ENCODE measurements at regions not wholly inside any gene's neighbourhood (a gene's known extent, or its start where the extent isn't known, plus 50 kb on each side); places are given as distances from the start of the nearest gene placed in this dataset.

DNA sequence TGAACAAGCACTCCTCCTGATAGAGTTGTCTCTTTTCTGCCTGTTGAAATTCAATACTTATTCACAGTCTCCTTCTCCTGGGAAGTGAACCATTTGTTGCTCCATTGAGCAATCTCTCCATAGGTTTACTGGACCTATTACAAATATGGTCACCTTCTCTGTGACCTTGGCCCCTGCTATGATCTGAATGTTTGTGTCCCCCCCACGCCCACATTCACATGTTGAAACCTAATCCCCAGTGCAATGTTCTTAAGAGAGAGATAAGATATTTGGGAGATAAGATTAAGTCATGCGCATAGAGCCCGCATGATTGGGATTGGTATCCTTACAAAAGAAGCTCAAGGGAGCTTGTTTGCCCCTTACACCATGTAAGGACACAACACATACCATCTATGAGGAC lies 54.1 kb upstream of the GABRE start (continued):
- TF ChIP-seq, protein P1, sequence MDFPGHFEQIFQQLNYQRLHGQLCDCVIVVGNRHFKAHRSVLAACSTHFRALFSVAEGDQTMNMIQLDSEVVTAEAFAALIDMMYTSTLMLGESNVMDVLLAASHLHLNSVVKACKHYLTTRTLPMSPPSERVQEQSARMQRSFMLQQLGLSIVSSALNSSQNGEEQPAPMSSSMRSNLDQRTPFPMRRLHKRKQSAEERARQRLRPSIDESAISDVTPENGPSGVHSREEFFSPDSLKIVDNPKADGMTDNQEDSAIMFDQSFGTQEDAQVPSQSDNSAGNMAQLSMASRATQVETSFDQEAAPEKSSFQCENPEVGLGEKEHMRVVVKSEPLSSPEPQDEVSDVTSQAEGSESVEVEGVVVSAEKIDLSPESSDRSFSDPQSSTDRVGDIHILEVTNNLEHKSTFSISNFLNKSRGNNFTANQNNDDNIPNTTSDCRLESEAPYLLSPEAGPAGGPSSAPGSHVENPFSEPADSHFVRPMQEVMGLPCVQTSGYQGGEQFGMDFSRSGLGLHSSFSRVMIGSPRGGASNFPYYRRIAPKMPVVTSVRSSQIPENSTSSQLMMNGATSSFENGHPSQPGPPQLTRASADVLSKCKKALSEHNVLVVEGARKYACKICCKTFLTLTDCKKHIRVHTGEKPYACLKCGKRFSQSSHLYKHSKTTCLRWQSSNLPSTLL (IDR thresholded peaks at IDR 0.05), result no peak
- TF ChIP-seq NELFE (IDR thresholded peaks at IDR 0.05; ENCODE audit: insufficient read depth, insufficient read length), result no peak

DNA sequence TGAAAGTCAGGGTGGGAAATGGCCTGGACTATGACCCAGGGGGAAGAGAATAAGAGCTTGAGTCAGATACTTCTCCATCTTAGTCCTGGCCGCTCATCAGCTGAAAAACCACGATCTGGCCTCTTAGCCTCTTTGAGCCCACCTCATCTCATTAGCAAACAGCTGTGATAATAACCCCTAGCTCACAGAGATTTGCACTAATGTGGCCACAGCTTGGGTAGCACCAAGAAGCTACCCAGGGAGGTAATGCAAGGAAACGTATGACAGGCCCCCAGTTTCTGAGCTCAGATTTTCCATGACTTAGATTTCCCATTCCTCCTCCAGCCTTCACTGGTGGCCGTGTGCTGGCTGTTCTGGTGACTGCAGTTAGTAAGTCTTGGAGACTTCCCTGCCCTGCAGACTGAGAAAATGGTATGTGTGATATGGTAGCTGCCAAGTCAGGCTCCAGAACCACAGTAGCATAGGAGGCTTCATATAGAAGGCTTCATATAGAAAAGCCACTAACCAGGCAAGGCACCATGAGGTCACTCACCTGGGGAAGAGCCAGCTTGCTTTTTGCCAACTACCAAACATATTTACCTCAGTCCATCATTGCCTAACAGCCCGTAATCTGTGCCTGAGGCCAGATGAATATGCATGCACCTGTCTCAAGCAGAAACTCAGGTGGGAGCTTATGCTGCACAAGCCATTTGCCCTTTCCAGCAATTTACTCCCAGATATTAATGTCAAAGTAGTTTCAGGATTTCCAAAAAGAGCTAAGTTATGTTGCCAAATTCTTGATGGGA lies 51.4 kb upstream of the GABRE start:
- CTCF ChIA-PET (ENCODE audit: low intra/inter-chr PET ratio), result no interaction called here
- Histone ChIP-seq H3K27ac (ENCODE audit: extremely low read depth, low read depth, low read length) (no peak overlapping the region), H3K9me3 (replicated peaks; ENCODE audit: control insufficient read depth, insufficient read depth, low read depth, low read length) (no peaks in the 10 kb centered on the region), H3K4me1 (replicated peaks in 1 of 2; ENCODE audit: control insufficient read depth in 2 of 2, insufficient read depth in 2 of 2, low read length in 2 of 2) (peaks cover 3 to 18% of the 10 kb centered on the region in 2 experiments; a peak in 3 of 5 replicates), H3K9me1 (ENCODE audit: control insufficient read depth, insufficient read depth, low read length) (no peaks in the 10 kb centered on the region), H3K4me3 (no peak overlapping the region), H3K27me3 (ENCODE audit: control insufficient read depth in 2 of 2, insufficient read depth in 2 of 2, low read length in 2 of 2) (no peaks in the 10 kb centered on the region), H3K9ac (ENCODE audit: insufficient read depth in 1 of 2, low read depth in 2 of 2, low read length in 2 of 2) (no peak overlapping the region), H4K20me1 (replicated peaks; ENCODE audit: control insufficient read depth, insufficient read depth, low read length) (no peaks in the 10 kb centered on the region), H2AFZ (ENCODE audit: low read depth, low read length) (no peak overlapping the region), H3K79me2 (ENCODE audit: control insufficient read depth, insufficient read depth, low read length) (no peaks in the 10 kb centered on the region), H3K36me3 (ENCODE audit: control insufficient read depth, insufficient read depth, low read length) (no peaks in the 10 kb centered on the region; the same call in 2 of the 3 replicates), H3K4me2 (ENCODE audit: insufficient read depth, low read length) (no peak overlapping the region)
- no peak for DNase-seq (ENCODE audit: extremely low read depth in 1 of 4, low spot score in 3 of 4)
- no peak for FAIRE-seq
- 47% methylated on average over 5 of the region's 5 CpGs for WGBS (ENCODE audit: insufficient coverage, low coverage, missing lambda C conversion rate)
- no TSS peak for BruUV-seq (replicated peaks)
- in situ Hi-C loops (cut with MboI), result no loop called here
- intact Hi-C loops (cut with micrococcal nuclease), result no loop called here
- no peak for TF ChIP-seq ZNF311 (CRISPR knock-in tag; IDR thresholded peaks at IDR 0.05)
- no peak for TF ChIP-seq GABPA (tag; conservative IDR thresholded peaks at IDR 0.05; ENCODE audit: low read depth)
- no peak for TF ChIP-seq RBBP5 (IDR thresholded peaks at IDR 0.05; ENCODE audit: borderline replicate concordance, insufficient read depth, low read length, poor library complexity, severe bottlenecking)
- TF ChIP-seq, protein P2, sequence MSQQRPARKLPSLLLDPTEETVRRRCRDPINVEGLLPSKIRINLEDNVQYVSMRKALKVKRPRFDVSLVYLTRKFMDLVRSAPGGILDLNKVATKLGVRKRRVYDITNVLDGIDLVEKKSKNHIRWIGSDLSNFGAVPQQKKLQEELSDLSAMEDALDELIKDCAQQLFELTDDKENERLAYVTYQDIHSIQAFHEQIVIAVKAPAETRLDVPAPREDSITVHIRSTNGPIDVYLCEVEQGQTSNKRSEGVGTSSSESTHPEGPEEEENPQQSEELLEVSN (IDR thresholded peaks at IDR 0.05; ENCODE audit: borderline replicate concordance in 1 of 2, extremely low read depth in 1 of 2, insufficient read depth in 1 of 2, insufficient read length in 1 of 2, low read depth in 1 of 2, low read length in 1 of 2, poor library complexity in 1 of 2, severe bottlenecking in 1 of 2), result no peak
- TF ChIP-seq ZNF324 (CRISPR knock-in tag; IDR thresholded peaks at IDR 0.05), result no peak
- TF ChIP-seq ASH1L (IDR thresholded peaks at IDR 0.05; ENCODE audit: borderline replicate concordance, low read depth, partially characterized antibody), result no peak
- TF ChIP-seq L3MBTL2 (IDR thresholded peaks at IDR 0.05), result no peak
- TF ChIP-seq, protein P3, sequence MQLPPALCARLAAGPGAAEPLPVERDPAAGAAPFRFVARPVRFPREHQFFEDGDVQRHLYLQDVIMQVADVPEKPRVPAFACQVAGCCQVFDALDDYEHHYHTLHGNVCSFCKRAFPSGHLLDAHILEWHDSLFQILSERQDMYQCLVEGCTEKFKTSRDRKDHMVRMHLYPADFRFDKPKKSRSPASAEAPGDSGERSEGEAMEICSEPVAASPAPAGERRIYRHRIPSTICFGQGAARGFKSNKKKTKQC (CRISPR knock-in tag; IDR thresholded peaks at IDR 0.05), result no peak
- POLR2A ChIA-PET, result interaction anchor here (0.8 to 1.1 kb wide), 2 partner anchors 14 to 23 kb away, joined by 3 read pairs; no protein-coding TSS in a partner anchor
- no peak for ATAC-seq
